Ovary (tissue), 3 donors: ENCODE measurements at regions not wholly inside any gene's neighbourhood (a gene's known extent, or its start where the extent isn't known, plus 50 kb on each side); places are given as distances from the start of the nearest gene placed in this dataset.

Source experiments
- EP300 ChIP-seq: sonication (generic); formaldehyde crosslinking; IDR thresholded peaks from one replicate; pipeline ENCODE4 v1.6.1; 2017; ENCODE audit warnings: antibody characterized with exemption
- POLR2A ChIP-seq: fragments of 450-650 bp; IDR thresholded peaks from one replicate; pipeline ENCODE4 v1.6.1; 2017; ENCODE audit warnings: antibody characterized with exemption, mild to moderate bottlenecking, moderate library complexity
- TF ChIP-seq, protein P1 (sequence below), 3 donors: fragments of 450-650 bp in 2 of 3; fragments of 200-600 bp in 1 of 3; IDR thresholded peaks; one replicate each; pipeline versions ENCODE4 v1.5.1 to v1.8.0; 2016 to 2022; ENCODE audit warnings: antibody characterized with exemption in 3 of 3, mild to moderate bottlenecking in 1 of 3
- donor health status: DM: no; HTN: no; CAD: no.

DNA sequence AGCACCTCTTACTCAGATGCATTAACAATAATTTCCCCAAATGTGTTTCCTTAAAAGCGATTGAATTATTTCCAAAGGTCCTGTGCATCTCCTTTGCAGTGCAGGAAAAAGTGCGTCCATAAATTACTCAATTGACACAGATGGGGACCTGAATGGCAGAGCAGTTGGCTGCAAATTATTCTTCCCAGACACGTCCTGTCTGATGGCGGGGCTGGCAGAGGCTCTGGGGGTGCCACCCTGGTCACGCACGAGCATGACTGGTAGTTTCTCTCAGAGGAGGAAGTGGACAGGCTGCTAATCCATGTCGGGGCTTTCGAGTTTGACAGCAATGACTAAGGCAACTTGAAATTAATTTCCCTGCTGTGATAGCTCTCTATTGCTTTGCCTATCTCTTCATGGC is 264.8 kb upstream of the BRINP1 start:
- TF ChIP-seq, protein P1, sequence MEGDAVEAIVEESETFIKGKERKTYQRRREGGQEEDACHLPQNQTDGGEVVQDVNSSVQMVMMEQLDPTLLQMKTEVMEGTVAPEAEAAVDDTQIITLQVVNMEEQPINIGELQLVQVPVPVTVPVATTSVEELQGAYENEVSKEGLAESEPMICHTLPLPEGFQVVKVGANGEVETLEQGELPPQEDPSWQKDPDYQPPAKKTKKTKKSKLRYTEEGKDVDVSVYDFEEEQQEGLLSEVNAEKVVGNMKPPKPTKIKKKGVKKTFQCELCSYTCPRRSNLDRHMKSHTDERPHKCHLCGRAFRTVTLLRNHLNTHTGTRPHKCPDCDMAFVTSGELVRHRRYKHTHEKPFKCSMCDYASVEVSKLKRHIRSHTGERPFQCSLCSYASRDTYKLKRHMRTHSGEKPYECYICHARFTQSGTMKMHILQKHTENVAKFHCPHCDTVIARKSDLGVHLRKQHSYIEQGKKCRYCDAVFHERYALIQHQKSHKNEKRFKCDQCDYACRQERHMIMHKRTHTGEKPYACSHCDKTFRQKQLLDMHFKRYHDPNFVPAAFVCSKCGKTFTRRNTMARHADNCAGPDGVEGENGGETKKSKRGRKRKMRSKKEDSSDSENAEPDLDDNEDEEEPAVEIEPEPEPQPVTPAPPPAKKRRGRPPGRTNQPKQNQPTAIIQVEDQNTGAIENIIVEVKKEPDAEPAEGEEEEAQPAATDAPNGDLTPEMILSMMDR (IDR thresholded peaks at IDR 0.05): no peak
- TF ChIP-seq EP300 (no peak), POLR2A (no peak)
